ENCODE measurements at regions not wholly inside any gene's neighbourhood (a gene's known extent, or its start where the extent isn't known, plus 50 kb on each side); places are given as distances from the start of the nearest gene placed in this dataset.

DNA sequence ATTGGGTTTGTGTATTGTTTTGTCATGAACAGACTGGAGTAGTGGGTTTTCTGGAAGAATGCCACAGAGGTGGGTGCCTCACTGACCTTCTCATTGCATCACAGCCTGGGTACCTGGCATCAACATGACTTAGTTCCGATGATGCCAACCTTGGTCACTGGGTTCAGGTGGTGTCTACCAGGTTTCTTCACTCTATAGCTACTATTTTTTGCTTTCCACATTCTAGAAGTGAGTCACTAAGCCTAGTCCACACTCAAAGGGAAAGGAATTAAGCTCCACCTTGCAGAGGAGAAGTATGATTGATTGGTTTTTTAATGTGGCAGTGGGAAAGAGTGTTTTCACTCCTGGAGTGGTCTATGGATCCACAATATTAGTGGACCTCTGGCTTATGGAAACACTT is 391.9 kb downstream of the DMRT2 start:
- dilution Hi-C loops (cut with MboI; ENCODE audit: extremely low pct_ligation_motif_present, low sequenced_read_pairs): no loop called here
- no peak for FAIRE-seq
- no peaks in the 10 kb centered on the region for H3K36me3 ChIP-seq (ENCODE audit: control insufficient read depth in 2 of 2, extremely low read depth in 1 of 2, insufficient read depth in 2 of 2, low read length in 2 of 2)

DNA sequence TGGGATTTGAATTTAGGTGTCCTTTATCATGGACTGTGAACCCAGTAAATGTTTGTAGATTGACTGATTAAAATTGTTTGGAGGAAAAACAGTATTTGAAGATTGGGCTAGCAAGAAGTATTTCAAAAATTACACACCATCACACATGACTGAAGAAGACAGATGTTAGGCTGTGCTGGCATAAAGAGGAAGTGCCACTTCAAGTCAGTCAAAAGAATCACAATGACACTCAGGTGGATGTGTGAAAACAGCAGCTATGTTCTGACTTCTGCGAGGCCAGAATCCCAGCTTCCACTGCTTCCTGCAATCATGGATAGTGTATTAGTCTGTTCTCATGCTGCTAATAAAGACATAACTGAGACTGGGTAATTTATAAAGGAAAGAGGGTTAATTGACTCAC is 393.3 kb downstream of the DMRT2 start:
- H3K4me3 ChIP-seq (ENCODE audit: control insufficient read depth in 2 of 3, extremely low read depth in 1 of 3, insufficient read depth in 2 of 3, low read depth in 1 of 3, low read length in 3 of 3): no peak overlapping the region
- no peak overlapping the region for H2AFZ ChIP-seq (ENCODE audit: control insufficient read depth, low read length)
- DNase-seq (ENCODE audit: low read depth, low spot score): no peak
- TF ChIP-seq EZH2 (IDR thresholded peaks at IDR 0.05; ENCODE audit: low read length): no peak
- TF ChIP-seq, protein P1, sequence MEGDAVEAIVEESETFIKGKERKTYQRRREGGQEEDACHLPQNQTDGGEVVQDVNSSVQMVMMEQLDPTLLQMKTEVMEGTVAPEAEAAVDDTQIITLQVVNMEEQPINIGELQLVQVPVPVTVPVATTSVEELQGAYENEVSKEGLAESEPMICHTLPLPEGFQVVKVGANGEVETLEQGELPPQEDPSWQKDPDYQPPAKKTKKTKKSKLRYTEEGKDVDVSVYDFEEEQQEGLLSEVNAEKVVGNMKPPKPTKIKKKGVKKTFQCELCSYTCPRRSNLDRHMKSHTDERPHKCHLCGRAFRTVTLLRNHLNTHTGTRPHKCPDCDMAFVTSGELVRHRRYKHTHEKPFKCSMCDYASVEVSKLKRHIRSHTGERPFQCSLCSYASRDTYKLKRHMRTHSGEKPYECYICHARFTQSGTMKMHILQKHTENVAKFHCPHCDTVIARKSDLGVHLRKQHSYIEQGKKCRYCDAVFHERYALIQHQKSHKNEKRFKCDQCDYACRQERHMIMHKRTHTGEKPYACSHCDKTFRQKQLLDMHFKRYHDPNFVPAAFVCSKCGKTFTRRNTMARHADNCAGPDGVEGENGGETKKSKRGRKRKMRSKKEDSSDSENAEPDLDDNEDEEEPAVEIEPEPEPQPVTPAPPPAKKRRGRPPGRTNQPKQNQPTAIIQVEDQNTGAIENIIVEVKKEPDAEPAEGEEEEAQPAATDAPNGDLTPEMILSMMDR (optimal IDR thresholded peaks at IDR 0.05 in 1 of 3, IDR thresholded peaks at IDR 0.05 in 1 of 3, conservative IDR thresholded peaks at IDR 0.05 in 1 of 3; ENCODE audit: extremely low read depth in 1 of 3, insufficient read depth in 2 of 3, low read length in 3 of 3): no peak
- FAIRE-seq: no peak
- H3K4me1 ChIP-seq (ENCODE audit: control insufficient read depth, extremely low read depth, insufficient read depth, low read length): no peaks in the 10 kb centered on the region
- no peaks in the 10 kb centered on the region for H3K27me3 ChIP-seq (ENCODE audit: control insufficient read depth, extremely low read depth, insufficient read depth, low read length)
- H3K27ac ChIP-seq (ENCODE audit: control insufficient read depth, insufficient read depth, low read length): no peak overlapping the region
- no peaks in the 10 kb centered on the region for H3K9me1 ChIP-seq (ENCODE audit: control insufficient read depth, extremely low read depth, insufficient read depth, low read length)
- no peaks in the 10 kb centered on the region for H3K79me2 ChIP-seq (ENCODE audit: control insufficient read depth, insufficient read depth, low read length)
- no peaks in the 10 kb centered on the region for H4K20me1 ChIP-seq (ENCODE audit: control insufficient read depth, extremely low read depth, insufficient read depth, low read length)
- H3K36me3 ChIP-seq (ENCODE audit: control insufficient read depth in 2 of 2, extremely low read depth in 1 of 2, insufficient read depth in 2 of 2, low read length in 2 of 2): no peaks in the 10 kb centered on the region
- dilution Hi-C loops (cut with MboI; ENCODE audit: extremely low pct_ligation_motif_present, low sequenced_read_pairs): no loop called here
- H3K4me2 ChIP-seq (ENCODE audit: control insufficient read depth, extremely low read depth, insufficient read depth, low read depth, low read length): no peak overlapping the region
- no peak overlapping the region for H3K9ac ChIP-seq (ENCODE audit: control insufficient read depth, extremely low read depth, insufficient read depth, low read length)
- no peaks in the 10 kb centered on the region for H3K9me3 ChIP-seq (ENCODE audit: control insufficient read depth, low read depth, low read length)

More for the DNA sequence above, 391.9 kb downstream of the DMRT2 start:
- no peaks in the 10 kb centered on the region for H3K79me2 ChIP-seq (ENCODE audit: control insufficient read depth, insufficient read depth, low read length)
- no peaks in the 10 kb centered on the region for H3K4me1 ChIP-seq (ENCODE audit: control insufficient read depth, extremely low read depth, insufficient read depth, low read length)
- H2AFZ ChIP-seq (ENCODE audit: control insufficient read depth, low read length): no peak overlapping the region
- no peak overlapping the region for H3K4me3 ChIP-seq (ENCODE audit: control insufficient read depth in 2 of 3, extremely low read depth in 1 of 3, insufficient read depth in 2 of 3, low read depth in 1 of 3, low read length in 3 of 3)
- no peaks in the 10 kb centered on the region for H3K27me3 ChIP-seq (ENCODE audit: control insufficient read depth, extremely low read depth, insufficient read depth, low read length)
- TF ChIP-seq EZH2 (IDR thresholded peaks at IDR 0.05; ENCODE audit: low read length): no peak
- TF ChIP-seq, protein P1 (optimal IDR thresholded peaks at IDR 0.05 in 1 of 3, IDR thresholded peaks at IDR 0.05 in 1 of 3, conservative IDR thresholded peaks at IDR 0.05 in 1 of 3; ENCODE audit: extremely low read depth in 1 of 3, insufficient read depth in 2 of 3, low read length in 3 of 3): no peak
- no peak overlapping the region for H3K9ac ChIP-seq (ENCODE audit: control insufficient read depth, extremely low read depth, insufficient read depth, low read length)
- H3K9me3 ChIP-seq (ENCODE audit: control insufficient read depth, low read depth, low read length): no peaks in the 10 kb centered on the region
- no peaks in the 10 kb centered on the region for H3K9me1 ChIP-seq (ENCODE audit: control insufficient read depth, extremely low read depth, insufficient read depth, low read length)
- no peak overlapping the region for H3K27ac ChIP-seq (ENCODE audit: control insufficient read depth, insufficient read depth, low read length)
- DNase-seq (ENCODE audit: low read depth, low spot score): no peak
- H4K20me1 ChIP-seq (ENCODE audit: control insufficient read depth, extremely low read depth, insufficient read depth, low read length): no peaks in the 10 kb centered on the region
- H3K4me2 ChIP-seq (ENCODE audit: control insufficient read depth, extremely low read depth, insufficient read depth, low read depth, low read length): no peak overlapping the region
